Left lung (tissue), 4 donors: ENCODE measurements at regions not wholly inside any gene's neighbourhood (a gene's known extent, or its start where the extent isn't known, plus 50 kb on each side); places are given as distances from the start of the nearest gene placed in this dataset.
"Not testable (repeated sequence)": the region's sequence is repeated elsewhere in the genome, so short reads cannot be mapped to it uniquely, and the experiment has no call there.

ENCODE experiments used
- ATAC-seq: fragments of 200-7000 bp; cut with Tn5 transposase; one replicate; pipeline ENCODE4 v1.9.1; 2020; ENCODE audit warnings: moderate library complexity
- DNase-seq, 4 donors: peaks; one replicate each; pipeline ENCODE4 v3.0.0-alpha.2; 2013 to 2020
- H3K27ac ChIP-seq, 2 donors: fragments of 200-600 bp; sonication (generic) in 1 of 2; one replicate each; pipeline versions ENCODE4 v1.5.0 to v1.8.0; 2020 to 2021
- H3K27me3 ChIP-seq, 2 donors: fragments of 200-600 bp; sonication (generic) in 1 of 2; one replicate each; pipeline versions ENCODE4 v1.5.0 to v1.8.0; 2020 to 2021
- H3K36me3 ChIP-seq, 2 donors: fragments of 200-600 bp; sonication (generic) in 1 of 2; one replicate each; pipeline versions ENCODE4 v1.5.0 to v1.8.0; 2020 to 2021
- H3K4me1 ChIP-seq, 2 donors: fragments of 200-600 bp; one replicate each; pipeline ENCODE4 v1.8.0; 2021
- H3K4me3 ChIP-seq, 2 donors: fragments of 200-600 bp; sonication (generic) in 1 of 2; one replicate each; pipeline versions ENCODE4 v1.5.0 to v1.8.0; 2020 to 2021; ENCODE audit warnings: mild to moderate bottlenecking in 1 of 2
- H3K9me3 ChIP-seq, 2 donors: fragments of 200-600 bp; sonication (generic) in 1 of 2; one replicate each; pipeline versions ENCODE4 v1.5.0 to v1.8.0; 2020 to 2021
- CTCF ChIP-seq, 2 donors: fragments of 200-600 bp; sonication (generic) in 1 of 2; IDR thresholded peaks; one replicate each; pipeline versions ENCODE4 v1.5.0 to v1.8.0; 2021; ENCODE audit warnings: antibody characterized with exemption in 2 of 2
- intact Hi-C, 2 donors: fragments of 100-400 bp; cut with DNase I; formaldehyde crosslinking; loops; one replicate each; pipeline versions ENCODE4 v1.11.2 to v1.14.2; 2022
- donor health status: DM: no; HTN: yes; CAD: no.
- donor health status: DM: no; HTN: no; CAD: no.

DNA sequence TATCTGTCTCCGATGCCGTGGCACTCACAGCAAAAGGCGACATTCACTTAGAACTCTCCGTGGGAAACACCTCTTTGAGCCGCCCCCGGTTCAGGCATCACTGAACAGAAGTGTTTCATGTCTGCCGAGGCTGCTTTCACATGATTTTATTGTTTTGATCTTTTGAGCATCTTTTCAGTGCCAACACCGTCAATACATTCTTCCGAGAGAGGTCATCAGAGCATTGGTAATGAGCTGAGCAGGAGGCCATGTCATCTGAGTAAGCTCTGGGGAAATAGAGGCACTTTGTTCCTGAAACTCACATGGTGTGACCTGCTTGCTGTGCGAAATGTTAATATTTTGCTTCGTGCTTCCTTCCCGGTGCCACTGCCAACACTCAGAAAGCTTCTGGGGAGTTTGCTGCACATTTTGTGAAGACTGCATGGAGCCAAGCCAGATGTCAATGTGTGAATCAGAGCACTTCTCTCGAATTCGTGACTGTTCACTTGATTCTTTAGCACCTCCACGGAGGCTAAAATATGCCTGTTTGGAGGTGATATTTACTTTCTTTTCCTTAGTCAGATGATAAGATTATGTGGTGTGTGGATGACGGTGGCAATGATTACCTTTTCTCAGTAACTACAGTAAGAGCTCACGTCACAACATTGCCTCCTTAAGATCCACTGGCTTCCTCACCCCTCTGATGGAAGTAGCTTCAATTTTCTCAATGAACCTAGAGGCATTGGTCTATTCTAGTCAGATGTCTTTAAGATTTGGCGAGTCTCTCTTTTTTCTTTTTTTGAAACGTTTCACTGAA, 222.3 kb upstream of the HS3ST1 start:
- intact Hi-C loops = no loop called here
- no peak for ATAC-seq
- H3K4me3 ChIP-seq = no peak overlapping the region

DNA sequence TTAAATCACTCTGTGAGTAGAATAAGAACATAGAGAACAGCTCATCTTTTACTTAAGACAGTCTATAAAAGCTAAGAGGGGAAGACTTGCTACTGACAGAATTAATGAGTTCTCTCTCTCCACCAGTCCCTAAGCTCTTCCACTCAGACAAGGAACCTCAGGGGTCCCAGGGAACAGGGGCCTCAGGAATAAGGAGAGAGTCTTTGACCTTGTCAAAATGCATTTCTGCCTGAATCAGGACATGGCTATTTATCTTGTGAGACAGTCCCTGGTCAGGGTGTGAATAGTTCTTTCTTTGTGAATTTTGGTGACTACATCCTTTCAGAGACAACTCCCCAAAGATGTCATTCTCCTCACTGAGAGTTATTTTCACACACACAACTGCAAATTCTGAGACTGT, 218.7 kb upstream of the HS3ST1 start:
- no peak for TF ChIP-seq CTCF (IDR thresholded peaks at IDR 0.05)
- H3K36me3 ChIP-seq = no peaks in the 10 kb centered on the region
- DNase-seq = no peak
- no peaks in the 10 kb centered on the region for H3K4me1 ChIP-seq
- no peak overlapping the region for H3K4me3 ChIP-seq
- H3K27me3 ChIP-seq = no peaks in the 10 kb centered on the region
- intact Hi-C loops = no loop called here
- no peak for ATAC-seq
- no peak overlapping the region for H3K27ac ChIP-seq
- H3K9me3 ChIP-seq = peaks cover 0 to 5% of the 10 kb centered on the region in 2 donors

More for the DNA sequence above, 222.3 kb upstream of the HS3ST1 start:
- Histone ChIP-seq H3K9me3 (no peaks in the 10 kb centered on the region), H3K27me3 (no peaks in the 10 kb centered on the region), H3K36me3 (no peaks in the 10 kb centered on the region), H3K27ac (no peak overlapping the region), H3K4me1 (no peaks in the 10 kb centered on the region)
- no peak for TF ChIP-seq CTCF (IDR thresholded peaks at IDR 0.05)
- DNase-seq = peak in 2 of 4 donors; percentile 10 to 16

DNA sequence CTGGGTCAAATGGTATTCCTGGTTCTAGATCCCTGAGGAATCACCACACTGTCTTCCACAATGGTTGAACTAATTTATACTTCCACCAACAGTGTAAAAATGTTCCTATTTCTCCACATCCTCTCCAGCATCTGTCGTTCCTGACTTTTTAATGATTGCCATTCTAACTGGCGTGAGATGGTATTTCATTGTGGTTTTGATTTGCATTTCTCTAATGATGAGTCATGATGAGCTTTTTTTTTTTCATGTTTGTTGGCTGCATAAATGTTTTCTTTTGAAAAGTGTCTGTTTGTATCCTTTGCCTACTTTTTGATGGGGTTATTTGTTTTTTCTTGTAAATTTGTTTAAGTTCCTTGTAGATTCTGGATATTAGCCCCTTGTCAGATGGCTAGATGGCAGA, 214.4 kb upstream of the HS3ST1 start:
- H3K27ac ChIP-seq, H3K4me1 ChIP-seq, H3K27me3 ChIP-seq, H3K4me3 ChIP-seq, H3K36me3 ChIP-seq, ATAC-seq, intact Hi-C loops, DNase-seq: not testable (repeated sequence)
- H3K9me3 ChIP-seq = peaks cover 0 to 13% of the 10 kb centered on the region in 2 donors

GRCh38 chr4:11640584-11640983, 211.9 kb upstream of the HS3ST1 start:
- intact Hi-C loops = no loop called here
- no peak for TF ChIP-seq CTCF (IDR thresholded peaks at IDR 0.05)
- DNase-seq (no peak), ATAC-seq (no peak)
- Histone ChIP-seq H3K27ac (no peak overlapping the region), H3K9me3 (peaks cover 0 to 13% of the 10 kb centered on the region in 2 donors), H3K4me3 (no peak overlapping the region), H3K27me3 (no peaks in the 10 kb centered on the region), H3K36me3 (no peaks in the 10 kb centered on the region), H3K4me1 (no peaks in the 10 kb centered on the region)

DNA sequence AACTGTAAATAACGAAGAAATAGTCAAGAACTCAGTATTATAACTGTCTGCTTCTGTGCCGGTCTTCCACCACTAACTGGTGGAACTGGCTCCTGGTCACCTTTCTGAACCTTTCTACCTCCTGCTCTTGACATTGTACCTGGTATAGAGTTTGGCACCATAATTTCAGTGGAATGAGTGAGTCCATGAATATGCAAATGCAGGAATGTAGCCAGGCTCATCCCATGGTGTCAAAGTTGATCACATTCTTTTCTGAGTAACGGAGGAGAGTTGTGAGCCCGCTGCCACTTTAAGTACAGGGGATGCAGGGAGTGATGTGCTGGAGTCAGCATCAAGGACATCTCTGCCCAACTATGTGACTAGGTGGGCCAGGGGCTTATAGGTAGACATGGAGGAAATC, 207.9 kb upstream of the HS3ST1 start:
- H3K4me1 ChIP-seq = no peaks in the 10 kb centered on the region
- no peaks in the 10 kb centered on the region for H3K27me3 ChIP-seq
- ATAC-seq (no peak), DNase-seq (no peak)
- no peaks in the 10 kb centered on the region for H3K36me3 ChIP-seq
- peaks cover 0 to 9% of the 10 kb centered on the region in 2 donors for H3K9me3 ChIP-seq
- no peak overlapping the region for H3K27ac ChIP-seq
- no peak overlapping the region for H3K4me3 ChIP-seq
- intact Hi-C loops = no loop called here
- no peak for TF ChIP-seq CTCF (IDR thresholded peaks at IDR 0.05)

DNA sequence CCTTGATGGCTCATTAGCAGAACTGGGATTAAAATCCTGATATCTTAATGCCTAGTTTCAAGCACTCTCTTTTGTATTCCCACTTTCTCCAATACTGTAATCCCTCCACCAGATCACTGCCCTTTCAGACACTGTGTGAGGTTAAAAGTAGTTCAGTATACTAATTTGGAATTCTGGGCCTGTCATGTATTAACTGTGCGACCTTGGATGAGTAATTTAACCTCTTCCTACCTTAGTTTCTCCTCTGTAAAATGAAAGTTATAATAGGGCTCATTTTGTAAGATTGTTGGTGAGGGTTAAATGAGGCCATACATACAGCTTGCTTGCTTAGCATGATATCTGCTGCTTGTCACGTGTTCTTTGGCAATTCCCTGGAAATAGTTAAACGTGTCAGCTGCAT, 207.3 kb upstream of the HS3ST1 start:
- no peak overlapping the region for H3K27ac ChIP-seq
- H3K36me3 ChIP-seq = no peaks in the 10 kb centered on the region
- no peak for TF ChIP-seq CTCF (IDR thresholded peaks at IDR 0.05)
- H3K9me3 ChIP-seq = peaks cover 0 to 9% of the 10 kb centered on the region in 2 donors
- DNase-seq (no peak), ATAC-seq (no peak)
- H3K4me1 ChIP-seq = no peaks in the 10 kb centered on the region
- no peak overlapping the region for H3K4me3 ChIP-seq
- intact Hi-C loops = no loop called here
- H3K27me3 ChIP-seq = no peaks in the 10 kb centered on the region
